CMK (cell line): ENCODE measurements at regions not wholly inside any gene's neighbourhood (a gene's known extent, or its start where the extent isn't known, plus 50 kb on each side); places are given as distances from the start of the nearest gene placed in this dataset.
"Not testable (repeated sequence)": the region's sequence is repeated elsewhere in the genome, so short reads cannot be mapped to it uniquely, and the experiment has no call there.

Source experiments
- DNase-seq: peaks from one replicate; pipeline ENCODE4 v3.0.0-alpha.2; 2010; ENCODE audit warnings: low read depth

- no peak for DNase-seq
Observed at GRCh38 chr17:13442361-13442760, 159.4 kb downstream of the HS3ST3A1 start.

- no peak for DNase-seq
Observed at GRCh38 chr17:13441873-13442272, 159.9 kb downstream of the HS3ST3A1 start.

GRCh38 chr17:13437966-13438779 is 163.6 kb downstream of the HS3ST3A1 start:
- no peak for DNase-seq

- no peak for DNase-seq
Observed at GRCh38 chr17:13435230-13435629, 166.5 kb downstream of the HS3ST3A1 start.

GRCh38 chr17:13429201-13429600 is 172.5 kb downstream of the HS3ST3A1 start:
- no peak for DNase-seq

- DNase-seq: no peak
Observed at GRCh38 chr17:13428611-13429042, 173.1 kb downstream of the HS3ST3A1 start.

- DNase-seq: no peak
Observed at GRCh38 chr17:13426991-13427390, 174.7 kb downstream of the HS3ST3A1 start.

- DNase-seq: no peak
Observed at GRCh38 chr17:13425390-13425789, 176.3 kb downstream of the HS3ST3A1 start.

- no peak for DNase-seq
Observed at GRCh38 chr17:13421581-13422130, 180.1 kb downstream of the HS3ST3A1 start.

GRCh38 chr17:13420878-13421277 is 180.9 kb downstream of the HS3ST3A1 start:
- DNase-seq: no peak

- no peak for DNase-seq
Observed at GRCh38 chr17:13420418-13420826, 181.3 kb downstream of the HS3ST3A1 start.

GRCh38 chr17:13419676-13420075 is 182.1 kb downstream of the HS3ST3A1 start:
- no peak for DNase-seq

GRCh38 chr17:13418891-13419290 is 182.8 kb downstream of the HS3ST3A1 start:
- DNase-seq: no peak

GRCh38 chr17:13417381-13417950 is 184.3 kb downstream of the HS3ST3A1 start:
- no peak for DNase-seq

- no peak for DNase-seq
Observed at GRCh38 chr17:13416748-13417363, 184.9 kb downstream of the HS3ST3A1 start.

- DNase-seq: no peak
Observed at GRCh38 chr17:13415871-13416416, 185.8 kb downstream of the HS3ST3A1 start.

GRCh38 chr17:13415200-13415599 is 186.5 kb downstream of the HS3ST3A1 start:
- DNase-seq: not testable (repeated sequence)

- DNase-seq: no peak
Observed at GRCh38 chr17:13413001-13413400, 188.7 kb downstream of the HS3ST3A1 start.

- no peak for DNase-seq
Observed at GRCh38 chr17:13410874-13411273, 190.9 kb downstream of the HS3ST3A1 start.

GRCh38 chr17:13410214-13410613 is 191.5 kb downstream of the HS3ST3A1 start:
- no peak for DNase-seq

GRCh38 chr17:13409455-13409854 is 192.3 kb downstream of the HS3ST3A1 start:
- no peak for DNase-seq

- DNase-seq: no peak
Observed at GRCh38 chr17:13407381-13407780, 194.3 kb downstream of the HS3ST3A1 start.

GRCh38 chr17:13405807-13406206 is 195.9 kb downstream of the HS3ST3A1 start:
- no peak for DNase-seq
